Dermis microvascular lymphatic vessel endothelial cell (primary cell): ENCODE measurements at regions not wholly inside any gene's neighbourhood (a gene's known extent, or its start where the extent isn't known, plus 50 kb on each side); places are given as distances from the start of the nearest gene placed in this dataset.
"Not testable (repeated sequence)": the region's sequence is repeated elsewhere in the genome, so short reads cannot be mapped to it uniquely, and the experiment has no call there.

ENCODE experiments used
- DNase-seq, 2 donors: peaks; one replicate each; pipeline versions ENCODE4 v3.0.0 to v3.0.0-alpha.2; 2010; ENCODE audit warnings: low read depth in 2 of 2

DNA sequence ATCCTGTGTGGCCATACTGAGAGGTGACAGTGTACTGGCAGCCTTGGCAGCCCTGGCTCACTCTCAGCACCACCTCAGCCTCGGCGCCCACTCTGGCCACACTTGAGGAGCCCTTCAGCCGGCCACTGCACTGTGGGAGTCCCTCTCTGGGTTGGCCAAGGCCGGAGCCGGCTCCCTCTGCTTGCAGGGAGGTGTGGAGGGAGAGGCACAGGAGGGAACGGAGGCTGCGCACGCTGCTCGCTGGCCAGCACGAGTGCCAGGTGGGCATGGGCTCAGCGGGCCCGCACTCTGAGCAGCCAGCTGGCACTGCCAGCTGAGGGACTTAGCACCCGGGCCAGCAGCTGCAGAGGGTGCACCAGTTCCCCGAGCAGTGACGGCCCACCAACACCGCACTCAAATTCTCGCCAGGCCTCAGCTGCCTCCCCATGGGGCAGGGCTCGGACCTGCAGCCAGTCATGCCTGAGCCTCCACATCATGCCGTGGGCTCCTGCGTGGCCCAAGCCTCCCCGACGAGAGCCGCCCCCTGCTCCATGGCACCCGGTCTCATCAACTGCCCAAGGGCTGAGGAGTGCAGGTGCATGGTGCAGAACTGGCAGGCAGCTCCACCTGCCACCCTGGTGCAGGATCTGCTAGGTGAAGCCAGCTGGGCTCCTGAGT is 184.4 kb upstream of the TOX3 start:
- DNase-seq: no peak

DNA sequence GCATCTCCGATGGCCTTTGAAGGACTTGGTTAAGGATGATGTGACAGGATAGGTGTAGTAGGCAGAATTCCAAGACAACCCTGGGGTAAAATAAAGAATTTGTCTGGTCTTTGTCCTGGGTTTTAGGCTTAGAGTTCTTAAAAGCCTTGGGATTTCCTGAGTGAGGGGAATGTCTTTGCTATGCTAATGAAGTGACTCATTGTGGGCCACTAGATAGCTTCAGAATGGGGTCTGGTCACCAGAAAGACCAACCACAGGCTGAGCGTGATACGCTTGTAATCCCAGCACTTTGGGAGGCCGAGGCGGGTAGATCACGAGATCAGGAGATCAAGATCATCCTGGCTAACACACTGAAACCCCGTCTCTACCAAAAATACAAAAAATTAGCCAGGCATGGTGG is 182.8 kb upstream of the TOX3 start:
- no peak for DNase-seq

DNA sequence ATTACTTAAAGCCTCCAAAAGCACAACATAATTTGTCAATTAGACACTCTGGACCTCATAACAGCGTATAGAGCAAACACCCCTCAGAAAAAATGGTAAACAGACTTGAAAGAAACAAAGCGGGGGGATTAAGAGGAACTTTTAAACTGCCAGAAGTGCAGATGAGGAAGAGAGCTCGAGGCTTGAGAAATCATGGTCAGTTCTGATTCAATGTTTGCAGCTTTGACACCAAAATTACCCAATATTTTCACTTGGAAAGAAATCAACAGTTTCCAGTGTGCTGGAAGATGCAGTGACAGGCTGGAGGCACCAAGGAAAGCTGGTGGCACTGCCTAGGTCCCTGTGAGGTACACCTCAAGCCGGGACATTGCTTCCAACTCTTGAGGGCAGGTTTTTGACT is 180.9 kb upstream of the TOX3 start:
- no peak for DNase-seq

DNA sequence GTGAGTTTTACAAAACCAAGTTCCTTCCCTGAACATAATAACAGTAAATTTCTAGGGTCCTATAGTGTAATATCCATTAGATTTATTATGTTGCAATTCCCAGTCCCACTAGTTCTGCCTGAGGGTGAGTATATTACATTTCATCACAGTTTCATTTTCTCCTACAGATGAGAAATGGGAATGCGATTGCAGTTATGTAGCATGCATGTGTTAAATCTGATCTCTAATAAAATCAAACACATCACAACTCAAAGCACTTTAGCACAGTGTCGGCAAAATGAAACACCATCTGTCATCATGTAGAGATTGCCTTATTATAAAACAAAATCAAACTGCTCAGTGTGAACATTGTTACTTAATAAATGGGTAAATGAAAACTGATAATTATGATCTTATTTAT is 180.5 kb upstream of the TOX3 start:
- no peak for DNase-seq

DNA sequence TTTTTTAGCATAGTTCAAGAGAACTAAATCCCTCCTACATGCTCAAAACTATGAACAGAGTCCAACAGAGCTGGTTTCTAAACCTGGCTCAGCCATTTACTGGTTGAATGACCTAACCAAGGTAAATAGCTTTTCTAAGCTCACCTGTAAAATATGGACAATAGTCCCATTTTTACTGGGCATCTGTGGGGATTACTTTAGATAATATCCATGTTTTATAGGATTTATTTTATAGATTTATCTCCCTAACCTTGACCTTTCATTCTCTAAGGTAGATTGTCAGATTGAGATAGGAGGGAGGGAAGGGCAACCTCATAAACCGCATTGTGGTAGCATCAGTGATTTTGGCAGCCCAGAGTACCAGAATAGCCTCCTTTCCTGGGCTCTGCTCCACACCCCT is 178.5 kb upstream of the TOX3 start:
- no peak for DNase-seq

DNA sequence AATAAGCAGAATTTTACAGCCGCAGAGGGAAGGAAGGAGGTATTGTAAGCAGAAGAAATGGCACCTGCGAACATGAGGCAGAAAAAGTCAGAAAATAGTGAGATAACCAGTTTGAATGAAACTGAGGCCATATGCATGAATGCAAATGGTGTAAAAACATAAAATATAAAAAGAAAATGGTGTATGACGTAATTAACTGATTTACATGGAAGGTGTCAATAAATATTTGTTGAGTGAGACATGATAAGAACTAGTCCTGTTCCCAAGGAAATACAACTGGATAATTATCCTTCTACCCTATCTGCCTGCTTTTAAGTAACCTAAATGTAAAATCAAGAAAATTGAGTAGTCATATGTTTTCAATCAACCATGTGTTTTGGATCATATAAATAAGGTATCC is 178.1 kb upstream of the TOX3 start:
- DNase-seq: no peak

DNA sequence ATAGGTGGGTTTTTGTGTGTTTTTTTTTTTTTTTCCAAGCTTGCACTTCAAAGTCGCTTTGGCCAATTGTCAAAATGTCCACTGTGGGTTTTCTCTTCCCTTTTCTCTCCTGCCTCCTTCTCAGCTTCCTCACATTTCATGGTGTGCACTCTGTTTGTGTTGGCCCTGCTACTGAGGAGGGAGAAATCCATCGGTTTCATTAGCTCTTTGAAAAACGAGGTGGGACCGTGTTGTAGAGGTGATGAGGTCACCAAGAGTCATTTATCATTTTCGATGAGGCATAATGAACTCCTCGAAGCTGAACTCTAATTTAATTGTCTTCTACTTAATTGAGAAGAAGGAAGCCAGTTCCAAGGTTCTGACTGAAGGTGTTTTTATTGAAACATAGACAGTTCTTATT is 174.4 kb upstream of the TOX3 start:
- DNase-seq: no peak

DNA sequence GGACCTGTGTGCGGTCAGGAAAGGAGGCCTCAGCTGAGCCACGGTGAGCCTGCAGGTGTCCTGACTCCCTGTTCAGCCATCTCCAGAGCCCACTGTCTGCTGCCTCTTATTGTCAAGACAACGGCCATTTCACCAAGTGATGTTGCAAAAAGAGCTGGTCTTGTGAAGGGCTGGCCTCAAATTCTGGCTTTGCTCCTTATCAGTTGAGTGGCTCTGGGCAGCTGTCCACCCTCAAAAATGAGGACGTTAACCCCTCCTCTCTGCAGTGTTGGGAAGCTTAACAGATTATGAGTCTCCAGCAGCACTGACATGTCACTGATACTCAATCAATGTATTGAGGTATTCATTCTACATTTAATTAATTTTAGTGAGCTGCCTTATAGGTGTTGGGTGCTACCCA is 171.1 kb upstream of the TOX3 start:
- no peak for DNase-seq

DNA sequence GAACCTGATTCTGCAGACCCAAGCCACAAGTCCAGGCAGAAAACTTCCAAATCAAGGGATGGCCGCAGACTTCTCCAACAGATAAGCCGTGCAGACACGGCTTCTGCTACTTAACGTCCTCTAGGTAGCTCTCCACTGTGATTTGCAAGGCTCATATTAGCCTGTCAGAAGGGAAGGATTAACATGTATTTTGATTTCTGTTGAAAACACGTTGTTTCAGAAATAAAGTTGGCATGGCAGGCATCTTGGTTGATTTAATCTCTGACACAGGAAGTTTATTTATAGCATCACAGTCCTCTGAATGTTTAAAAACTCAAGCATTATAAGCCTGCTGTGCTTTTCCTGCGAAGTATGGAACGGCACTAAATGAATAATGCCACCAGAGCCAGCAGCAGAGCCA is 166.8 kb upstream of the TOX3 start:
- DNase-seq: no peak

DNA sequence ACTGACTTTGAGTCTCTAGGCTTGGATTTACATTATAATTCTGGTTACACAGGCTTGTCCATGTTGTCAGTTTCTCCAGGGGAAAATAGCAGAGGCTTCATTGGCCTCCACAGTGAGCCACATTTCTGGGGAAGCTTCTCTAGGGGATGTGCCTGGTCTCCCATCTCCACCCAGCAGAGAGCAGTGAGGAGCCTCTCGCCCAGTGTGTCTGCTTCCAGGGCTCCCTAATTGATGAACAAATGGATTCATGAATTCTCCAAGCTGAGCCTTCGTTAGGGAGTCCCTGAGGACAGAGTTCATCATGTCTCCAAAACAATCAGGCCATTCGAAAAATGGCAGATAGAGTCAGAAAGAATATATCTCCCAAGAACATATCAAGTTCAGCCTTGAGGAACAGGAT is 162.4 kb upstream of the TOX3 start:
- DNase-seq: no peak

DNA sequence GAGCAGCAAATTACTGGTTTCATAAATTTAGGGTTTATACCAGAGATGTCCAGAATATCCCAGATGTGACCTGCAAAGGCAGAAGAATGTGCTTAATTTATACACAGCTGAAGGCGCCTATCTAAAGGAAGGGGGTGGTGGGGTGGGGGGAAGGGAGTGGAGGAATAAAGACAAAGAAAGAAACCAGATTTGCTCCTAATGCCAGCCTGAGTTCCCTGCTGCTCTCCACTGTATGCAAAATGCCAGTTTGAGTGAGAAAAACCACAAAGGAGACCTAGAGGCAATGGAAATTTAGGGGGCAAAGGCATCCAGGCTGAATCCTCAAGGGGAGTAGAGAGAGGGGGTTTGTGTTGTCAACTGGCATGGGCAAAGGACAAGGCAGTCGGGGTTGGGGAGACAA is 161.5 kb upstream of the TOX3 start:
- no peak for DNase-seq

DNA sequence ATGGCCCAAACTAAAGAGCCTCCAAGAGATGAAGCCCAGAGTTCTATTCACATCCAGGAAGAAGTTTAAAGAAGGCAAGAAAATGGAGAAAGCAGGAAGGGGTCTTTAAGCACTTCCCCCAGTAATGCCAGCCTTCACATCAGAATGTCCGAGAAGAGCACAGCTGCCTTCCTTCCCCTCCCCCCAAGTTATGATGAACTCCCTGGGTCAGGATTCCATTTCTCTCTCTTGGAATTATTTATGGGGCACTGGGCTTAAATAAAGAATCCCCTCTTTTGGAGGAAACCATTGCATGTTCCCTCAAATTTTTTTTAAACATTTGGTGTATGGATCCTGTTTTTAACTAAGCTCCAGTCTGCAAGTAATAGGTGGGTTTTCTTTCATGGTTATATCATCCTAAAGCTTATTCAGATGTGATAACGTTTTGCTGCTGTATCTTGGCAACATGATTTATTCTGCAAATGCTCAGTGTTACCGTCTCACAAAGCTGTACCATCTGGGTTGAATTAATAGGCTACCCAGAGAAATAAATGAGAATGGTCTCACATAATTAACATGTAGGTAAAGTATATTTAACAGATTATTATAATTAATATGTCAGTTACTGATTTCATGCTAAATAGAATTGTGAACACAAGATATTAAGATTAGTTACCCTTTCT is 160.9 kb upstream of the TOX3 start:
- DNase-seq: no peak

DNA sequence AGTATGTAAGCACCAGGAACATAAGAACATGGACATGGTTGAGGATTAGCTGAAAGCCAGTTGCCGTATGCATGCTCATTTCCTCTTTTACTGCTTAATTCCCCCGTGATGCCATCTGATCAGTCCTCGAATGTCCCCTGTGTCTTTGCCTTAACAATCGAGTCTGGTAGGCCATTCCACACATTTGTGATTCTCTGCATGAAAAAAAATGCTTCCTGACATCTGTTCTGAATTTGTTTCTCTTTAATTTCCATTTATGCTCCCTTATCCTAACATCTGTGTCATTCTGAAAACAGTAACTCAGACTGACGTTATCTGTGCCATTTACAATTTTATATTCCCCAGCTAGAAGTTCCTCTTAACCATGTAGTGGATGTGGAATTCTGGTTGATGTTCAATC is 158.2 kb upstream of the TOX3 start:
- no peak for DNase-seq

DNA sequence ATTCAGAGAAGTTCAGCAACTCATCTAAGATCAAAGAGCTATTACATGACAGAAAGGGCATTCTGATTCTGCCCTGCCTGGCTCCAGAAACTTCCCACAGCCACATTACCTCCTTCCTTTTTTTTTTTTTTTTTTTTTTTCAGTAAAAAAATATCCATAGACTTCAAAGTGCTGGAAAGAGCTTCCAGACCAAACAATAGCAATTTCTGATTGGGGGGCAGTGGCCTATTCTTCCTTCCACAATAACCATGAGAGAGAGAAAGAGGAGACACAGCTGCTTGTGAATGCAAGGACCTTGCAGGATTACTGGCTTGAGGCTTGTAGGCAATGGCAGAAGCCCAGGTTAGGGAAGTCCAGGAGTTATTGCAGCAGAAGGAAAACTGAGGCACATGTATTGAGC is 151.0 kb upstream of the TOX3 start:
- no peak for DNase-seq

DNA sequence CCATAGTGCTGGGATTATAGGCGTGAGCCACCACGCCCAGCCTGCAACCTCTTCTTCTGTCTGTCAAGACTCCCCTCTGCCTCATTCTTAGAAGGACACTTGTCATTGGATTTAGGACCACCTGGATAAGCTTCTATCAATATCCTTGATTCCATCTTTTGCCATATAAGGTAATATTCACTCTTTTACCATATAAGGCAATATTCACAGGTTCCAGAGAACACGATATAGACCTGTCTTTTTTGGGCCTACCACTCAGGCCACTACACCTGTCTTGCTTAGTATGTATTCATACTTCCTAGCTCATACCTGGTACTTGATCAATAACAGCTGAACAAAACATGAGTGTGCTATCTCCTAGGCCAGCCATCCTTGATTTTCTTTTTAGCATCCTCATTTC is 149.2 kb upstream of the TOX3 start:
- DNase-seq: no peak

DNA sequence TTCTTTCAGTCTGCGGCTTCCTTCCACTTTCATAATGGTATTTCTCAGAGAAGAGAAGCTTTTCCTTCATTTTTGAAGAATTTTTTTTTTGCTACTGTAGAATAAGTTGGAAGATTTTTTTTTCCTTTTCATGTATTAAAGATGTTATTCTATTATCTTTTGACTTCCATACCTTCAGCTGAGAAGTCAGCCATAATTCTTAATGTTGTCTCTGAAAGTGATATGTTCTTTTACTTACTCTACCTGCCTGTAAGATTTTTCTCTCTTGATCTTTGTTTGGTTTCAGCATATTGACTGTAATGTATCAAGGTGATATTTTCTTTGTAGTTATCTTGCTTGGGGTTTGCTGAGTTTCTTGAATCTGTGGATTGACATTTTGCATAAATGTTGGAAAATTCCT is 143.5 kb upstream of the TOX3 start:
- DNase-seq: no peak

DNA sequence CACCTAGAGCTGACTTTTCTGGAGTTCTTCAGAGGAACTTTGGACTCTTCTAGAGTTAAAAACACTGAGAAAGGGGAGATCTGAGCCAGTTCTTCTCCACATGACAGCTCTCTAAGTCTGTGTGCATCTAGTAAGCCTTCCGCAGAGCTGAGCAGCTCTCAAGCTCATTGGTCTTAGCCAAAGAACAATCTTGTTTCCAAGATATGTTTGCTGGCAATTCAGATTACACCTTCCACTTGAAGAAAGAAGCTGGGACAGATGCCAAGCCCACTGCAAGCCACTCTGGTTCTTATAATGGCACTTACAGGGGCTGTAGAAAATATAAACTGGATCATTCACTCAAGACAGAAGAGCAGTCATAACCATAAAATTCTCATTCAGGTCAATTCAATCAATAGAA is 134.1 kb upstream of the TOX3 start:
- DNase-seq: no peak

DNA sequence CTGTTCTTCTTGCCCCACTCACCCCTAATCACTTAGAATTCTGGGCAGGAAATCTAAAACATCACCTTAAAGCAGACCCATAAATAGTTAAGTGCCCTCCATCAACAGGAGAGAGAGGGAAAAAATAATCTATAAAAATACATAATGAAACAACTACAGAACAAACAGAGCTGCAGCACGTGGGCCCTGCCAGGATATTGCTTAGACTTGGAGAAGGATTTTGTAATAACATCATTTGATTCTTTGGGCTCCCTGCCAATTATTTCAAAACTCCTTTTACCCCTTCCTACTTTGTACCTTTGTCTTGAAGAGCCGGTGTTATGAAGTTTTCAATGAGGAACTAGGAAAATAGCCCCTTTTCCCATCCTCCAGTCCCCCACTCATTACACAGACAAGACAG is 130.6 kb upstream of the TOX3 start:
- DNase-seq: no peak

DNA sequence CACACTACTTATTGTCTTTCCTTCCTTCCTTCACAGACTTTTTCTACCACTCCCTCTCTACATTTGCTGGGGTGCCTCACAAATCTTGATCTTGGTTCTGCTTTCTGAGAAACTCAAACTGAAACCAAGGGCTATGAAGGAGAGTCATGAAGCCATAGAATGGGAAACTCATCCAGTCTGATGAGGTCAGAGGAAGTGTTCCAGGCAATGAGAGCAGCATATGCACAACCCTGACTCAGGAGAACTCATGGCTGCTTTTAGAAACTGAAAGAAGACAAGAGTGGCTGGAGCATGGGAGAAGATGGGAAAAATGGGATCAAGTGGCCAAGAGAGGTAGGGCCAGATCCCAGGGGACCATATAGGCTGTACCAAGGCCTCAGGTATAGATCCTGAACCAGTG is 130.0 kb upstream of the TOX3 start:
- no peak for DNase-seq

DNA sequence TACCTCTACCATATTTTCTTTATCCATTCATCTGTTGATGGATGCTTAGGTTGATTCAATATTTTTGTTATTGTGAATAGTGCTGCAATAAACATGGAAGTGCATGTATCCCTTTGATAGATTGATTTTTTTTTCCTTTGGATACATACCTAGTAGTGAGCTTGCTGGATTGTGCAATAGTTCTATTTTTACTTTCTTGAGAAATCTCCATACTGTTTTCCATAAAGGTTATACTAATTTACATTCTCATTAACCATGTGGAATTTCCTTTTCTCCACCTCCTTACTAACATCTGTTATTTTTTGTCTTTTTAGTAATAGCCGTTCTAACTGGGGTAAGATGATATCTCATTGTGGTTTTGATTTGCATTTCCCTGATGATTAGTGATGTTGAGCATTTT is 124.6 kb upstream of the TOX3 start:
- no peak for DNase-seq

DNA sequence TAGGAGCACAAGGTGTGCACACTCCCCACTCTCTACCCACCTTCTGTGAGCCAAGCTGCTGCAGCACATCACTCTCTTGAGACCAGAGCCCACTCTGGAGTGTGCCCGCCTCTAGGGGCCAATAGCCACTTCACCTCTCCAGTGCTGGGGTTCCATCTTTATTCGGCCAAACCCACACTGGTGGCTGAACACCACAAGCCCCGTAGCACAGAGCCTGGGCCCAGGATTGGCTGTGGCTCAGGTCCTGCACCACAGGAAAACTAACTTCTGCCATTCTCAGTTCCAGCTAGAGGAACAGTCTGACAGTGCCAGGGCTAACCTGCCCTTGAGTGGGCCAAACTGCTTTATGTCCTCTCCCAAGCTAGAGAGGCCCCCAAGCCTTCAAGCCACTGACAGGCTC is 111.0 kb upstream of the TOX3 start:
- DNase-seq: no peak

DNA sequence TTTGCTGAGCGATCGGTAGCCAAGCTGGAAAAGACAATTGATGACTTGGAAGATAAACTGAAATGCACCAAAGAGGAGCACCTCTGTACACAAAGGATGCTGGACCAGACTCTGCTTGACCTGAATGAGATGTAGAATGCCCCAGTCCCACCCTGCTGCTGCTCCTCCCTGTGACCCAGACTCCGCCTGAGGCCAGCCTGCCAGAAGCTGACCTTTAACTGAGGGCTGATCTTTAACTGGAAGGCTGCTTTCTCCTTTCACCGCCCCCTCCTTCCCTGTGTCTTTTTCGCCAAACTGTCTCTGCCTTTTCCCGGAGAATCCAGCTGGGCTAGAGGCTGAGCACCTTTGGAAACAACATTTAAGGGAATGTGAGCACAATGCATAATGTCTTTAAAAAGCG is 109.0 kb upstream of the TOX3 start:
- DNase-seq: not testable (repeated sequence)

DNA sequence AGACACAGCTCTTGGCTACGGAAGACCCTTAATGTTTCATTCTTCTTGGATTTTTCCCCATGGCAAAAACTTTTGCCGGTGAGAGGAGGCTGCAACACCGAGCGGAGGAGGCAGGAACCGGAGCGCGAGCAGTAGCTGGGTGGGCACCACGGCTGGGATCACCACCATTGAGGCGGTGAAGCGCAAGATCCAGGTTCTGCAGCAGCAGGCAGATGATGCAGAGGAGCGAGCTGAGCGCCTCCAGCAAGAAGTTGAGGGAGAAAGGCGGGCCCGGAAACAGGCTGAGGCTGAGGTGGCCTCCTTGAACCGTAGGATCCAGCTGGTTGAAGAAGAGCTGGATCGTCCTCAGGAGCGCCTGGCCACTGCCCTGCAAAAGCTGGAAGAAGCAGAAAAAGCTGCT is 108.2 kb upstream of the TOX3 start:
- DNase-seq: not testable (repeated sequence)

DNA sequence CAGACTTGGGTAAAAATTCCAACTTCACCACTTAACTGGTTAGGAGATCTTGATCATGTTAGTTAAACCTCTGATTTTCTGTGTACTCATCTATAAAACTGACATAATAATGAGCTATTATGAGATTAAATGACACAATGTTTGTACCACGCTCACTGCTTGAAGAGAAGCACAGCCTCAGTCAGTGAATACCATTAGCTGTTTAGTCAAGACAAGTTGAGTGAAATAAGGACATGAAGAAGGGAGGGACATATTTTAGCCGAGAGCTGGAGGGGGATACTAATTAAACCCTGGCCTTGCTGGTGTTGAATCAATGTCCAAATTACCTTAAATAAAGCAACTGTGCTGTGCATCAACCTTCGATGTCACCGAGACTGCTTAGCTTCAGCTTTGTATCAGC is 105.1 kb upstream of the TOX3 start:
- no peak for DNase-seq
